Hepatocyte (in vitro differentiated cells): ENCODE measurements at regions not wholly inside any gene's neighbourhood (a gene's known extent, or its start where the extent isn't known, plus 50 kb on each side); places are given as distances from the start of the nearest gene placed in this dataset.

Experiments used
- DNase-seq: peaks from one replicate; pipeline ENCODE4 v3.0.0-alpha.2; 2016; ENCODE audit warnings: low spot score
- H2AFZ ChIP-seq: fragments of 200-600 bp; sonication (generic); 2 replicates; pipeline ENCODE4 v1.6.0; 2016; ENCODE audit warnings: antibody characterized with exemption, mild to moderate bottlenecking
- H3K27ac ChIP-seq: fragments of 200-600 bp; sonication (generic); 2 replicates; pipeline ENCODE4 v1.5.1; 2016; ENCODE audit warnings: mild to moderate bottlenecking
- H3K27me3 ChIP-seq: fragments of 200-600 bp; sonication (generic); 2 replicates; pipeline ENCODE4 v1.6.1; 2016
- H3K36me3 ChIP-seq: fragments of 200-600 bp; sonication (generic); replicated peaks from 2 replicates; pipeline ENCODE4 v1.5.1; 2016; ENCODE audit warnings: low read depth; ENCODE audit not compliant: insufficient read depth
- H3K4me1 ChIP-seq: fragments of 200-600 bp; sonication (generic); 2 replicates; pipeline ENCODE4 v1.5.1; 2016; ENCODE audit warnings: mild to moderate bottlenecking, moderate library complexity; ENCODE audit not compliant: insufficient read depth
- H3K4me2 ChIP-seq: fragments of 200-600 bp; sonication (generic); 2 replicates; pipeline ENCODE4 v1.6.0; 2016
- H3K4me3 ChIP-seq: fragments of 200-600 bp; sonication (generic); 2 replicates; pipeline ENCODE4 v1.5.1; 2016; ENCODE audit warnings: mild to moderate bottlenecking
- H3K79me2 ChIP-seq: fragments of 200-600 bp; sonication (generic); 2 replicates; pipeline ENCODE4 v1.6.0; 2017; ENCODE audit warnings: mild to moderate bottlenecking
- H3K9me2 ChIP-seq: fragments of 200-600 bp; sonication (generic); replicated peaks from 2 replicates; pipeline ENCODE4 v1.6.0; 2017; ENCODE audit warnings: mild to moderate bottlenecking; ENCODE audit not compliant: insufficient read depth
- H3K9me3 ChIP-seq: fragments of 200-600 bp; sonication (generic); 2 replicates; pipeline ENCODE4 v1.5.1; 2016; ENCODE audit warnings: low read depth, mild to moderate bottlenecking
- H4K20me1 ChIP-seq: fragments of 200-600 bp; sonication (generic); 2 replicates; pipeline ENCODE4 v1.6.0; 2016; ENCODE audit warnings: mild to moderate bottlenecking; ENCODE audit not compliant: insufficient read depth, poor library complexity, severe bottlenecking
- EZH2 ChIP-seq: fragments of 200-600 bp; sonication (generic); IDR thresholded peaks from 2 replicates; pipeline ENCODE4 v1.6.1; 2016; ENCODE audit warnings: antibody characterized with exemption, mild to moderate bottlenecking, borderline replicate concordance
- EZH2phosphoT487 ChIP-seq: fragments of 200-600 bp; sonication (generic); IDR thresholded peaks from one replicate; pipeline ENCODE4 v1.6.1; 2018; ENCODE audit warnings: antibody characterized with exemption, mild to moderate bottlenecking, low read depth, moderate library complexity; ENCODE audit not compliant: unreplicated experiment, severe bottlenecking
- WGBS: methylation state at CpG from one replicate; pipeline ENCODE4 v1.1.6; 2016; ENCODE audit warnings: low lambda C conversion rate; ENCODE audit errors: missing lambda C conversion rate; 5-methylcytosine and 5-hydroxymethylcytosine counted together
- TF ChIP-seq, protein P1 (sequence below): fragments of 200-600 bp; sonication (generic); IDR thresholded peaks from 2 replicates; pipeline ENCODE4 v1.5.1; 2016; ENCODE audit warnings: antibody characterized with exemption, mild to moderate bottlenecking; ENCODE audit not compliant: poor library complexity

- 64% methylated on average over 7 of the region's 7 CpGs for WGBS
- H2AFZ ChIP-seq = no peak overlapping the region
- H3K36me3 ChIP-seq = no peaks in the 10 kb centered on the region
- TF ChIP-seq EZH2 (no peak), EZH2phosphoT487 (no peak)
- TF ChIP-seq, protein P1, sequence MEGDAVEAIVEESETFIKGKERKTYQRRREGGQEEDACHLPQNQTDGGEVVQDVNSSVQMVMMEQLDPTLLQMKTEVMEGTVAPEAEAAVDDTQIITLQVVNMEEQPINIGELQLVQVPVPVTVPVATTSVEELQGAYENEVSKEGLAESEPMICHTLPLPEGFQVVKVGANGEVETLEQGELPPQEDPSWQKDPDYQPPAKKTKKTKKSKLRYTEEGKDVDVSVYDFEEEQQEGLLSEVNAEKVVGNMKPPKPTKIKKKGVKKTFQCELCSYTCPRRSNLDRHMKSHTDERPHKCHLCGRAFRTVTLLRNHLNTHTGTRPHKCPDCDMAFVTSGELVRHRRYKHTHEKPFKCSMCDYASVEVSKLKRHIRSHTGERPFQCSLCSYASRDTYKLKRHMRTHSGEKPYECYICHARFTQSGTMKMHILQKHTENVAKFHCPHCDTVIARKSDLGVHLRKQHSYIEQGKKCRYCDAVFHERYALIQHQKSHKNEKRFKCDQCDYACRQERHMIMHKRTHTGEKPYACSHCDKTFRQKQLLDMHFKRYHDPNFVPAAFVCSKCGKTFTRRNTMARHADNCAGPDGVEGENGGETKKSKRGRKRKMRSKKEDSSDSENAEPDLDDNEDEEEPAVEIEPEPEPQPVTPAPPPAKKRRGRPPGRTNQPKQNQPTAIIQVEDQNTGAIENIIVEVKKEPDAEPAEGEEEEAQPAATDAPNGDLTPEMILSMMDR = no peak
- peak; percentile 26 for DNase-seq
- no peaks in the 10 kb centered on the region for H3K9me3 ChIP-seq
- H3K9me2 ChIP-seq = no peaks in the 10 kb centered on the region
- no peak overlapping the region for H3K4me3 ChIP-seq
- H3K27me3 ChIP-seq = no peaks in the 10 kb centered on the region
- no peaks in the 10 kb centered on the region for H4K20me1 ChIP-seq
- no peaks in the 10 kb centered on the region for H3K79me2 ChIP-seq
- no peak overlapping the region for H3K4me2 ChIP-seq
- peak overlapping the region; percentile 38 for H3K27ac ChIP-seq
- peaks cover 22% of the 10 kb centered on the region for H3K4me1 ChIP-seq
Observed at GRCh38 chr1:168631671-168632400, 55.4 kb downstream of the XCL1 start.

GRCh38 chr1:168634951-168635532, 58.6 kb downstream of the XCL1 start:
- no peak overlapping the region for H2AFZ ChIP-seq
- H3K79me2 ChIP-seq = no peaks in the 10 kb centered on the region
- no peaks in the 10 kb centered on the region for H3K36me3 ChIP-seq
- H4K20me1 ChIP-seq = no peaks in the 10 kb centered on the region
- 58% methylated on average over 3 of the region's 3 CpGs for WGBS
- peaks cover 29% of the 10 kb centered on the region for H3K4me1 ChIP-seq
- peak overlapping the region; percentile 94 for H3K27ac ChIP-seq
- peak overlapping the region; percentile 24 for H3K4me2 ChIP-seq
- H3K9me2 ChIP-seq = no peaks in the 10 kb centered on the region
- no peak for TF ChIP-seq EZH2phosphoT487
- no peak for TF ChIP-seq EZH2
- TF ChIP-seq, protein P1 = no peak
- no peaks in the 10 kb centered on the region for H3K27me3 ChIP-seq
- no peak overlapping the region for H3K4me3 ChIP-seq
- DNase-seq = no peak
- H3K9me3 ChIP-seq = no peaks in the 10 kb centered on the region

DNA sequence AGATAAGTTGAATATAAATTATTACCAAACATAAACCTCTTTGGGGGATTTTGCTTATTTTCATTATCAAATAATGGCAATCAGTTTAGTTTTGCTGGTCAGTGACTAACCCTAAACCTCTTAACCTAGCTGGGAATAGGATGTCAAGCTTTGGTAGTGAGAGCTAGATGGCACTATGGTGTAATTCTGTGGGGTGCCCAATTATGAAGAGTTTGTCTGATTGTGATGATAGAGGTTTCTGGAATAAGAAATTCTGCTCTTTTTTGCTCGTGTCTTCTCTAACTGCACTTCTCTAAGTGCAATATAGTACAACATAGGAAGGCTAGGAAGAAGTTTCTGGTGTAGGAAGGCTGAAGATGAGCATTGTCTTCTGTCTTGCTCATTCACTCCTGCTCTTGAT, 59.8 kb downstream of the XCL1 start:
- H4K20me1 ChIP-seq = no peaks in the 10 kb centered on the region
- H3K4me1 ChIP-seq = peaks cover 29% of the 10 kb centered on the region
- TF ChIP-seq, protein P1 = peak; percentile 37
- no peak for TF ChIP-seq EZH2
- peak overlapping the region; percentile 24 for H3K4me2 ChIP-seq
- no peaks in the 10 kb centered on the region for H3K27me3 ChIP-seq
- no peaks in the 10 kb centered on the region for H3K79me2 ChIP-seq
- H2AFZ ChIP-seq = no peak overlapping the region
- no peaks in the 10 kb centered on the region for H3K9me2 ChIP-seq
- no peaks in the 10 kb centered on the region for H3K9me3 ChIP-seq
- H3K27ac ChIP-seq = peak overlapping the region; percentile 94
- 89% methylated on average over 1 of the region's 1 CpG for WGBS
- no peaks in the 10 kb centered on the region for H3K36me3 ChIP-seq
- peak; percentile 28 for DNase-seq
- H3K4me3 ChIP-seq = no peak overlapping the region
